ENCODE measurements at regions not wholly inside any gene's neighbourhood (a gene's known extent, or its start where the extent isn't known, plus 50 kb on each side); places are given as distances from the start of the nearest gene placed in this dataset.

GRCh38 chr4:138686106-138686835 is 329.3 kb upstream of the NOCT start:
- DNase-seq (ENCODE audit: low spot score), result no peak

GRCh38 chr4:138685316-138685715 is 330.3 kb upstream of the NOCT start:
- DNase-seq (ENCODE audit: low spot score), result no peak

- DNase-seq (ENCODE audit: low spot score), result peak; percentile 45
Measured at GRCh38 chr4:138680989-138681604, 334.5 kb upstream of the NOCT start.

GRCh38 chr4:138680256-138680655 is 335.3 kb upstream of the NOCT start:
- DNase-seq (ENCODE audit: low spot score), result no peak

GRCh38 chr4:138678985-138679746 is 336.4 kb upstream of the NOCT start:
- DNase-seq (ENCODE audit: low spot score), result no peak

GRCh38 chr4:138677748-138678147 is 337.8 kb upstream of the NOCT start:
- DNase-seq (ENCODE audit: low spot score), result no peak

GRCh38 chr4:138677212-138677611 is 338.4 kb upstream of the NOCT start:
- no peak for DNase-seq (ENCODE audit: low spot score)

- no peak for DNase-seq (ENCODE audit: low spot score)
Measured at GRCh38 chr4:138675685-138676084, 339.9 kb upstream of the NOCT start.

GRCh38 chr4:138674209-138674608 is 341.4 kb upstream of the NOCT start:
- no peak for DNase-seq (ENCODE audit: low spot score)

GRCh38 chr4:138673053-138673452 is 342.5 kb upstream of the NOCT start:
- DNase-seq (ENCODE audit: low spot score), result no peak

- DNase-seq (ENCODE audit: low spot score), result no peak
Measured at GRCh38 chr4:138672393-138672976, 343.1 kb upstream of the NOCT start.

- no peak for DNase-seq (ENCODE audit: low spot score)
Measured at GRCh38 chr4:138671606-138672084, 343.9 kb upstream of the NOCT start.

GRCh38 chr4:138671106-138671505 is 344.5 kb upstream of the NOCT start:
- DNase-seq (ENCODE audit: low spot score), result no peak

GRCh38 chr4:138670681-138671080 is 344.9 kb upstream of the NOCT start:
- DNase-seq (ENCODE audit: low spot score), result no peak

- no peak for DNase-seq (ENCODE audit: low spot score)
Measured at GRCh38 chr4:138669479-138670315, 345.9 kb upstream of the NOCT start.

- no peak for DNase-seq (ENCODE audit: low spot score)
Measured at GRCh38 chr4:138668309-138668708, 347.3 kb upstream of the NOCT start.

- no peak for DNase-seq (ENCODE audit: low spot score)
Measured at GRCh38 chr4:138666366-138666765, 349.2 kb upstream of the NOCT start.

- no peak for DNase-seq (ENCODE audit: low spot score)
Measured at GRCh38 chr4:138665851-138666250, 349.7 kb upstream of the NOCT start.

- no peak for DNase-seq (ENCODE audit: low spot score)
Measured at GRCh38 chr4:138663883-138664282, 351.7 kb upstream of the NOCT start.

- DNase-seq (ENCODE audit: low spot score), result no peak
Measured at GRCh38 chr4:138659812-138660316, 355.7 kb upstream of the NOCT start.

- DNase-seq (ENCODE audit: low spot score), result no peak
Measured at GRCh38 chr4:138659037-138659811, 356.4 kb upstream of the NOCT start.

Measured in CD4-positive, alpha-beta T cell treated with Interleukin-6 at 100 ng/mL for 8 hours (primary cell).